ENCODE measurements at regions not wholly inside any gene's neighbourhood (a gene's known extent, or its start where the extent isn't known, plus 50 kb on each side); places are given as distances from the start of the nearest gene placed in this dataset.
"Not testable (repeated sequence)": the region's sequence is repeated elsewhere in the genome, so short reads cannot be mapped to it uniquely, and the experiment has no call there.

- no peak for DNase-seq (ENCODE audit: low spot score)
Observed at GRCh38 chr16:79895053-79895916, 294.7 kb upstream of the MAF start.

GRCh38 chr16:79893445-79893844 is 292.9 kb upstream of the MAF start:
- no peak for DNase-seq (ENCODE audit: low spot score)

GRCh38 chr16:79892278-79892677 is 291.7 kb upstream of the MAF start:
- no peak for DNase-seq (ENCODE audit: low spot score)

DNA sequence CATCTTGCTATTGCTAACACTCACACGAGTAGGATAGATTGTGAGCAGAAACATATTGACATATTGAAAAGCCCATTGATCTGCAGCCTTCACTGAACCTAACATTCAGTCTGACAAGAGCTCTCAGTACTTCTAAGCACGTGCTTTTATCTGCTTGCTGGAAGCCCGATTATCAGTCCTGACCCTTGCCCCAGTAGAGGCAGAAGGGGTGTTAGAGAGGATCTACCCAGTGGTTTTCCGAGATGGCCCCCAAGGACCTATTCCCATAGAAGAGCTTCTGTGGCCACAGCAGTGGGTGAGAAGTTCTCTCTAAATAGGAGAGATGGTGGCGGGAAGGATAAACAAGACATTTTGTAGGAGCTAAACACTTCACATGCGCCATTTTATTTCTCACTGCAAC is 290.9 kb upstream of the MAF start:
- DNase-seq (ENCODE audit: low spot score): no peak

DNA sequence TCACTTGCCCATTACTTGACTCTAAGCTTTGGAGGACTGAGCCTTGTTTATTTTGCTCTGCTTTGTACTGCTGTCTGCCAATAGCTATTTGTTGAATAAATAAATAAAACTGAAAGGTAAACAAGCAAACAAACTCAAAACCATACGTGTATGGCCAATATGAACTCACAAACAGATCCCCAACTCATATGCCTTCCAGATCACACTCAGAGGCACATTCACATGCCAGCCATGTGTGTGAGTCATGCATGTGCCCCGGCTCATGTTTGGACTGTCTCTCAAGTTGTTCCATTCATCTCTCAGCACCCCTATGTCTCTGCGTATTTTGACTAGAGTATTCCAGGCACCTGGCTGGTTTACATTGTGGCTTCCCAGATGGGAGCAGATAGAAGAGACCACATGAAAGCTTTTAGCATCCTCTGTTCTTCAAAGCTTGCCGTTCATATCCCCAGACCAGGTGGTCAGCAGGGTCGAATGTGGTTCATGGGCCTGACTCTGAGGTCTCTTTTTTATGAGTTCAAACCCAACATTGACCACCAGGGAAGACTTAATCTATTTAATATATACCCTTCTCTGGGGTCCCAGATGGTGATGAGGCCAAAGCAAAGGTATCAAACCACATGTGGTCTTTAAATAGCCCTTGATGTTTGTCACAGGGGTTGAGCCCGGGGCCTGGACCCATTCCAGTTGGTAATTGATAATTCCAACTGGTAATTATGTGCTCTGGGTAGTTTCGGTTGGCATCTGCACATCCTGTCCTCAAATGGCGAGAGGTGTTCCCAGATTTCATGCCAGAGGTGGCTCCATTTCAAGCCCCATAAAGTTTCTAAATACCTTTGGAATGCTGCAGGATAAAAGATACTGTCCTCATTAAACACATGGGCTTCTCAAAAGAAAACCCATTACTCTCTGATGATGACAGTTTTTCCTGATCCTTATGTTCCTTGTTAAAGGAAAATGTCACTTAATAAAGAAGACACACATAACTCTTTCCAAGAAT is 287.3 kb upstream of the MAF start:
- no peak for DNase-seq (ENCODE audit: low spot score)

GRCh38 chr16:79885320-79885719 is 284.8 kb upstream of the MAF start:
- no peak for DNase-seq (ENCODE audit: low spot score)

- no peak for DNase-seq (ENCODE audit: low spot score)
Observed at GRCh38 chr16:79883494-79883893, 283.0 kb upstream of the MAF start.

DNA sequence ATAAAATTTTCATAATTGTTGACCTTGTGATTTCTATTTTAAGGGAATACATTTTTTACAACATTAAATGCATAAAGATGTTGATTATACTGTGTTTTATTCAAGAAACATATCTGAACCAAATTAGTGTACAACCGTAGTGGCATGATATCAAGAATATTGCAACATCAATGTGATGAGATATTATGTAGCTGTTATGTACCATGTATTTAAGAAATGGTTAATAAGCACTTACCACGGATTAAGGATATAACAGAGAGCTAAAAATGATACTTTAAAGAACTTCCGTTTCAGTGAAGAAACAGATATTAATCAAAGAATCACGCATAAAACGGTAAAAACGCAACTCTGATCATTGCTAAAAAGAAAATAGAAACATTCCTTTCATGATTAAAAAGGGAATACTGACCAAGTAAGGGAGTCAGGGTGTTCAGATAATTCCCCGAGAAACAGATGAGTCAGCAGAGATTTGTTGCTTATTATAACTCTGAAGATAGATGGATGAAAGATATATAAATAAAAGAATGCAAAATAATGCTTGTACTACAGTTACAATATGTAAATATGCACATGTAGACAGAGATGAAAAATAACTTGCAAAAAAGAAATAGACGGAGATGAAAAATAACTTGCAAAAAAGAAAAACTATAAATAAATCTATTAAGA is 281.9 kb upstream of the MAF start:
- no peak for DNase-seq (ENCODE audit: low spot score)

- not testable (repeated sequence) for DNase-seq (ENCODE audit: low spot score)
Observed at GRCh38 chr16:79881107-79881506, 280.6 kb upstream of the MAF start.

DNA sequence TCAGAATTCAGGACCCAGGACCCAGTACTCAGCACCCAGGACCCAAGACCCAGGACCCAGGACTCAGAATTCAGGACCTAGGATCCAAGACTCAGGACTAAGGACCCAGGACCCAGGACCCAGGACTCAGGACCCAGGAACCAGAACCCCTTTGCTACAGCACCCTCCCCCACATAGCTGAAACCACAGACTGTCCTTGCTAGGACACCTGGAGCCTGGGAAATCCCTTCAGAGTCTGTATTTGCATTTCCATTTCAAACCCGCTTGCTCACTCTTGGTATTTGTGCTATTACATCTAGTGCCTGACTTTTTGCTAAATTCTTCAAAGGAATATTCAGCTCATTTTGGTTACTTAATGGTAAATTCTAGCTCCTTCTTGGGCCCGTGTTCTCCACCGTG is 275.8 kb upstream of the MAF start:
- DNase-seq (ENCODE audit: low spot score): no peak

GRCh38 chr16:79874391-79874790 is 273.9 kb upstream of the MAF start:
- no peak for DNase-seq (ENCODE audit: low spot score)

DNA sequence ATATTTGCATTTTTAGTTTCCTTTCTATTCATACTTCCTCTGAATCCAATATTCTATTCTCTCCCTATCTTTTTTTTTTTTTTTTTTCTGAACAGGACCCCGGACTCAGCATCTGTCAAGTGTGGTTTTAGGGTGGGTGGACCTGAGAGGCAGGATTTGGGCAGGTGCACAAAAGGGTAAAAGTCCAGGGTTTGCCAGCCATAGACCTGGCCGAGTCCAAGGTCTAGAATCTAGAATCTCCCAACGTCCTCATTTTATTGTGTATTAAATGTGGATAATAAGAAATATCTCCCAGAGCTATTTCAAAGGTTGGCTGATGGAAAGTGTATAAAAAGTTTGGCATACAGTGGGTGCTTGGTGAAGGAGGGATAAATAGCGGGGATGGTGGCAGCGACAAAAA is 273.3 kb upstream of the MAF start:
- DNase-seq (ENCODE audit: low spot score): no peak

GRCh38 chr16:79871906-79872305 is 271.4 kb upstream of the MAF start:
- DNase-seq (ENCODE audit: low spot score): no peak

- DNase-seq (ENCODE audit: low spot score): no peak
Observed at GRCh38 chr16:79870016-79870886, 269.7 kb upstream of the MAF start.

GRCh38 chr16:79869304-79870015 is 268.9 kb upstream of the MAF start:
- no peak for DNase-seq (ENCODE audit: low spot score)

DNA sequence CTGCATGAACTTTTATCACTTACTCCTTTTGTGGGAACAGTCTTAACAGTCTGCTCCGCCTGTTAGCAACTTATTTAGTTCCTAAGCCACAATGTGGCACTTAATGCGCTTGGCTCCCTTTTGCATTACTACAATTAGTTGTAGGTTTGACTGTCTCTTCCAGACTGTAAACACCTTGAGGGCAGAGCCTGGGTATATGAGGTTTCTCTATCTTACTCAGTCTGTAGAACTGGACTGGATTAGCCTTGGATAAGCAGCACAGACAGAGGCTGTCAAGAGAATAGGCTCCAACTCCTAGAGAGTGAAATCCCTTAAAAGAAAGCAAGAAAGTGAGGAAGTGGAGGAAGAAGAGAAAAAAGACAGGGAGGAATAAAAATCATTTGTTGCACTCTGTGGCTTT is 268.3 kb upstream of the MAF start:
- no peak for DNase-seq (ENCODE audit: low spot score)

DNA sequence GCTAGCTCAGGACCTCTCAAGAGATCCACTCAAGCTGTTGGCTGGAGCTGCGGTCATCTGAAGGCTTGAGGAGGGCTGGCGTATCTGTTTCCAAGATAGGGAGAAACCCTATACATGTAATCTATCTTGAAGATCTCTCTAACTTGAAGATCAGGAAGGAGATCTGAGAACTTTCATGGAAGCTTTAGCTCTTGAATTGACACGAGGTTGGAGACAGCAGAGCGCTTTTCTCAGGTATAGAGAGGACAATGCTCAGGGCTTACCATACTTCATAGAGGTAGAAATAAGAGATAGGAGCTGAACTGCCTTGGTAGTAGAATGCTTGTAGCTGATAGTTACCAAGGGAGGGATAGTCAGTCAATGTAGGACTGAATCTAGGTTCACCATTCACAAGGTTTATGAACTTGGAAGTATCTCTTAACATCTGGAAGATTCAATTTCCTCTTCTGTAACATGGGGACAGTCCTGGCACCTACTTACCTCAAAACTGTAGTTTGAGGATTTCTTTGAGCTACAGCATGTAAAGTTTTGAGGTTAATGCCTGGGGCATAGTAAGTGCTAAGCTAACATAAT is 267.0 kb upstream of the MAF start:
- DNase-seq (ENCODE audit: low spot score): no peak

GRCh38 chr16:79865918-79866317 is 265.4 kb upstream of the MAF start:
- DNase-seq (ENCODE audit: low spot score): no peak

DNA sequence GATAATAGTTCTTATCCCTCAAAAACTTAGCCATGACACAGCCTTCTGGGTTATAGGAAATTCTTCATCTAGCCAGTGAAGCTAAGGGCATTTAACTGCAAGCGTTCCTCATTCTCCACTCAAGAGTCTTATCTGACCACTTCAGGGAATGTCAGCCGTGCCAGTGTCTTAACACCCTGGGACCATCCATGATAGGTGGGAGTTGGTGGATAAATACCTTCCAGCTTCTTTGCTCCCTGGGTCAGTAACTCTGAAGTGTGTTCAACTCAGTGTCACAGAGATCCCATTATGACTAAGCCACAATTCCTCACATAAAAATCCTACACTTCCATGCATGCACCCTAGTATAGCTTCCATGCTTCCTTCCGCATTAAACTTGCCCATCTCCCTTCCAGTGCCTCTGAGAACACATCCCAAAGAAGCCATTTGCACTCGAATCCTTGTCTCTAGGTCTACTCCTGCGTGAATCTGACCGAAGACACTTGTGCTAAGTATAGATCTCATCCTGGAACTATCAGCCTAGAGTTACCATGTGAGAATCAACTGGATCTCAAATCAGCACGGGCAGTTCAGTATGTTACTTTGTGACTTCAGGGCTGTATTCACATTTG is 264.3 kb upstream of the MAF start:
- DNase-seq (ENCODE audit: low spot score): no peak

Measured in AG20443 (cell line).